ENCODE measurements at regions not wholly inside any gene's neighbourhood (a gene's known extent, or its start where the extent isn't known, plus 50 kb on each side); places are given as distances from the start of the nearest gene placed in this dataset.
"Not testable (repeated sequence)": the region's sequence is repeated elsewhere in the genome, so short reads cannot be mapped to it uniquely, and the experiment has no call there.

DNA sequence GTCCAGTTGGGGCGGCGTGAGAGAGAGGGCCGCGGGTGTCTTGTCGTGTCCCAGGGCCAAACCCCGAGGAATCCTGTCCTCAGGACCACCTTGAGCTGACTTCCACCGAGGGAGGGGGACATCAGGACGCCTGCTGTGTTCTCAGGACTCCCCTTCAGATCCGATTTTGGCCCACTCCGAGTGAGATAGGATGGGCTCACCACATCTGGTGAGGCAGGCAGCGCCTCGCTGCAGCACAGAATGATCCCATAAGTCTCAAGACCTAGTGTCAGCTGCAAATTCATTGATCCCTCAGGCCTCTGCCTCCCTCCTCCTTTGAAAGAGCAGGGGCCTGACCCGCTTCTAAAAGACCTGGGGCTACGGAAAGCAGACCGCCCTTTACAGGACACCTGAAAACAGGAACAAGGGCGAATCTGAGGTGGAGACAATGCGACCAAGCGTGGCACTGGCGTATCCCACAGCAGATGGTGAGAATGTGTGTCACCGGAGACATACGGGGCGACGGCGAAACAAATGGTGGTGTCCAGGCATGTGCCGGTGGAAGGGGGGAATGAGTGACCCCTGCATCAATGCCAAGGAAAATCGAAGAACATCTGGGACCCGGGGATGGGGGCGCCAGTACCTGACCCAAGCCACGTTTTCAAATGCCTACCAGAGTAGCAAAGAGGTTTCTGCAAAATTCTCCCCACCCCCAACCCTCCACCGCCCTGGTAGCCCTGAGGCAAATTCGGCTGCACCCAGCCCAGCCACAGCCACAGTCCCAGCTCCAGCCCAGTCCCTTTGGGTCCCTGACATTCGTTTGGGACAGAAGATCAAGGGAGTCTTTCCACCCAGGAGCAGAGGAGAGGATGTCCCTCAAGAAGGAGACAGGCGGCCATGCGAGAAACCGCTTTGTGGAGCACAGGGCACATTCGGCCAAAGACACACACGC lies 162.1 kb upstream of the ZNF337 start:
- H3K9me3 Mint-ChIP-seq (ENCODE audit: low read depth): no peaks in the 10 kb centered on the region
- no peak overlapping the region for H3K27ac Mint-ChIP-seq
- peaks cover 6% of the 10 kb centered on the region for H3K4me1 Mint-ChIP-seq (ENCODE audit: low read depth)
- TF ChIP-seq, protein P1, sequence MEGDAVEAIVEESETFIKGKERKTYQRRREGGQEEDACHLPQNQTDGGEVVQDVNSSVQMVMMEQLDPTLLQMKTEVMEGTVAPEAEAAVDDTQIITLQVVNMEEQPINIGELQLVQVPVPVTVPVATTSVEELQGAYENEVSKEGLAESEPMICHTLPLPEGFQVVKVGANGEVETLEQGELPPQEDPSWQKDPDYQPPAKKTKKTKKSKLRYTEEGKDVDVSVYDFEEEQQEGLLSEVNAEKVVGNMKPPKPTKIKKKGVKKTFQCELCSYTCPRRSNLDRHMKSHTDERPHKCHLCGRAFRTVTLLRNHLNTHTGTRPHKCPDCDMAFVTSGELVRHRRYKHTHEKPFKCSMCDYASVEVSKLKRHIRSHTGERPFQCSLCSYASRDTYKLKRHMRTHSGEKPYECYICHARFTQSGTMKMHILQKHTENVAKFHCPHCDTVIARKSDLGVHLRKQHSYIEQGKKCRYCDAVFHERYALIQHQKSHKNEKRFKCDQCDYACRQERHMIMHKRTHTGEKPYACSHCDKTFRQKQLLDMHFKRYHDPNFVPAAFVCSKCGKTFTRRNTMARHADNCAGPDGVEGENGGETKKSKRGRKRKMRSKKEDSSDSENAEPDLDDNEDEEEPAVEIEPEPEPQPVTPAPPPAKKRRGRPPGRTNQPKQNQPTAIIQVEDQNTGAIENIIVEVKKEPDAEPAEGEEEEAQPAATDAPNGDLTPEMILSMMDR (IDR thresholded peaks at IDR 0.05; ENCODE audit: unreplicated experiment): no peak
- H3K4me3 Mint-ChIP-seq (ENCODE audit: low read depth): no peak overlapping the region
- no peak for DNase-seq (ENCODE audit: low spot score, unreplicated experiment)
- H3K27me3 Mint-ChIP-seq: peaks cover 63% of the 10 kb centered on the region
- no peaks in the 10 kb centered on the region for H3K36me3 Mint-ChIP-seq (ENCODE audit: insufficient read depth)

DNA sequence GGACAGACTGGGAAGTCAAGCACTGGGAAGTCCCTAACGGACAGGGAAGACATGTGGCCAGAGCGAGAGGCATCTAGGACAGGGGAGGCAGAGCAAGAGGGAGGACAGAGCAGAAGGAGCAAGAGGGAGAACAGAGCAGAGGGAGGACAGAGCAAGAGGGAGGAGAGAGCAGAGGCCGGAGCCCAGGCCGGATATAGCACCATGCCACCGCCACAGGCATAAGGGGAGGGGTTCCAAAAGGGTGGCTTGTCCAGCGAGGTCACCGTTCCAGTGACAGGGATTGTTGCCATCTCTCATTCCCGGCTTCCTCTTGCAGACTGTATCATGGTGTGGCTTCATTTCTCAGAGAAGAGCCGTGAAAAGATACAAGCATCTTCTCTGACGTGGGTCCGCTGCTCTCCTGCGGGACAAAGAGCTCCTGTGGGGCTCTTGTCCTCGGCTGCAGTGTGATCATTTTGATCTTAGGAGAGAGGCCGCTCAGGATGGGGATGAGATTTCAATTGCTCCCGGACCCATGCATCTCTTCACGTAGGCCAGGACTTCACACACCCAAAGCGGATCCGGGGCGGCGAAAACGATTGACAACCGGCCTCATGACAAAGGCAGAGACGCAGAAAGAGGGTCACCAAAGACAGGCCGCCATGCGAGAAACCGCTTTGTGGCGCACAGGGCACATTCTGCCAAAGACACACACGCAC lies 160.6 kb upstream of the ZNF337 start:
- H3K27me3 Mint-ChIP-seq: peaks cover 50% of the 10 kb centered on the region
- H3K9me3 Mint-ChIP-seq (ENCODE audit: low read depth); H3K36me3 Mint-ChIP-seq (ENCODE audit: insufficient read depth); H3K4me3 Mint-ChIP-seq (ENCODE audit: low read depth); DNase-seq (ENCODE audit: low spot score, unreplicated experiment); H3K27ac Mint-ChIP-seq; H3K4me1 Mint-ChIP-seq (ENCODE audit: low read depth): not testable (repeated sequence)

DNA sequence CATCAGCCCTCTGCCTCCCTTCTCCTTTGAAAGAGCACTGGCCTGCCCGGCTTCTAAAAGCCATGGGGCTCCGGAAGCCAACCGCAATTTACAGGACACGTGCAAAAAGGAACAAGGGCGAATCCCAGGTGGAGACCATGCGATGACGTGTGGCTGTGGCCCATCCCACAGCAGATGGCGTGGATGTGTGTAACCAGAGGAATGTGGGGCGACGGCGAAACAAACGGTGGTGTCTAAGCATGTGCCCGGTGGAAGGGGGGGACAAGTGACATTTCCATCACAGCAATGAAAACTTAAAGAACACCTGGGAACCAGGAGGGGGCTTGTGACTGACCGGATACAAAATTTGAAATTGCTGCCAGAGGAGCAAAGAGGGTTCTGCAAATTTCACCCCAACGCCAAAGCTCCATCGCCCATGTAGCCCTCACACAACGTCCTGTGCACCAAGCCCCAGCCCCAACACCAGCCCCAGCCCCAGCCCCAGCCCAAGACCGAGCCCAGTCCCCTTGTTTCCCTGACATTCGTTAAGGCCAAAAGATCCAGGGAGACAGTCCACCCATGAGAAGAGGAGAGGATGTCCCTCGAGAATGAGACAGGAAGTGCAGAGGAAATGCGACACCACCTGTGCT lies 159.7 kb upstream of the ZNF337 start:
- H3K27me3 Mint-ChIP-seq: peaks cover 43% of the 10 kb centered on the region

DNA sequence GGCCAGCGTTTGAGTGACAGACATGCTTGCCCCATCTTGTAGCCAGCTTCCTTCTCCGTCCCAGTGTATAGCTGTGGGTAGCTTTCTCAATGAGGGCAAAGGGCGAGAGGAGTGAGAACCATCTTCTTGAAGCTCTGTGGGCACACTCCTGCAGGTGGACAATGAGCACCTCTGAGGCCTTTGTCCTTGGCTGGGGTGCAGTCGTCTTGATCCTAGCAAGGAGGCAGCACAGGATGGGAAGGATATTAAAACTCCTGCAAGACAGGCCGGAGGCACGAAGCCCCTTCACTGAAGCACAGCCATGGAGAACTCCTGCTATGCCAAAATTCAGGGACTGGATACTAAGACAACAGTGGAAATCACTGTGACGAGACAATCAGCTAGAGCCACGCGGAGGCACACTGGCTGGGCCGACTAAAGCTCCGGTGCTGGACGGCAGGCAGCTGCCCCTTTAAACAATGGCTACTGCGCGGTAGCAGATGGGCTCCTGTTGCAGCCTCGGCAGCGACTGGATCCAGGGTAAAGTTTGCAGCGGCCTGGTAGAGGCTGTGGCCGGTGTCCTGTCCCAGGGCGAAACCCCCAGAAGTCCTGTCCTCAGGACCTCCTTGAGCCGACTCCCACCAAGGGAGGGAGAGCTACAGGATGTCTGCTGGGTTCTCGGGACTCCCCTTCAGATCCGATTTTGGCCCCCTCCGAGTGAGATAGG lies 159.0 kb upstream of the ZNF337 start:
- DNase-seq (ENCODE audit: low spot score, unreplicated experiment); H3K4me1 Mint-ChIP-seq (ENCODE audit: low read depth); H3K27ac Mint-ChIP-seq; H3K4me3 Mint-ChIP-seq (ENCODE audit: low read depth); H3K9me3 Mint-ChIP-seq (ENCODE audit: low read depth); H3K36me3 Mint-ChIP-seq (ENCODE audit: insufficient read depth): not testable (repeated sequence)
- peaks cover 35% of the 10 kb centered on the region for H3K27me3 Mint-ChIP-seq

More for the DNA sequence above, 159.7 kb upstream of the ZNF337 start:
- Mint-ChIP-seq H3K27ac (no peak overlapping the region), H3K4me1 (ENCODE audit: low read depth) (peaks cover 2% of the 10 kb centered on the region), H3K9me3 (ENCODE audit: low read depth) (peaks cover 3% of the 10 kb centered on the region), H3K36me3 (ENCODE audit: insufficient read depth) (no peaks in the 10 kb centered on the region), H3K4me3 (ENCODE audit: low read depth) (no peak overlapping the region)
- no peak for DNase-seq (ENCODE audit: low spot score, unreplicated experiment)
- TF ChIP-seq, protein P1 (IDR thresholded peaks at IDR 0.05; ENCODE audit: unreplicated experiment): no peak

DNA sequence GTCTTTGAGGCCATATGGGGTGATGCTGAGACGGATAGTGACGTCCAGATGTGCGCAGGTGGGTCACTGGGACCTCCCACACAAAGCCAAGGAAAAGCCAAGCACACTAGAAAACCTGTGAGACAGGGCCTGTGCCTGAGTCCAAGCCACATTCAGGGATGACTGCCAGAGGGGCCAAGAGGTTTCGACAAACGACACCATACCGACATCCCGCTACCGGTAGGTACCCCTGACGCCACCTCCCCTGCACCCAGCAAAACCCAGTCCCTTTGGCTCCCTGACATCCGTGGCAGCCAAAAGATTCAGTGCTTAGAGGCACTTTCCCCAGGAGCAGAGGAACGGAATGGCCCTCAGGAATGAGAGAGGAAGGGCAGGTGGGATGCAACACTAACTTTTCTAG lies 158.0 kb upstream of the ZNF337 start:
- H3K4me1 Mint-ChIP-seq (ENCODE audit: low read depth); DNase-seq (ENCODE audit: low spot score, unreplicated experiment); H3K9me3 Mint-ChIP-seq (ENCODE audit: low read depth); H3K27ac Mint-ChIP-seq; H3K36me3 Mint-ChIP-seq (ENCODE audit: insufficient read depth); H3K4me3 Mint-ChIP-seq (ENCODE audit: low read depth): not testable (repeated sequence)
- H3K27me3 Mint-ChIP-seq: peaks cover 27% of the 10 kb centered on the region

DNA sequence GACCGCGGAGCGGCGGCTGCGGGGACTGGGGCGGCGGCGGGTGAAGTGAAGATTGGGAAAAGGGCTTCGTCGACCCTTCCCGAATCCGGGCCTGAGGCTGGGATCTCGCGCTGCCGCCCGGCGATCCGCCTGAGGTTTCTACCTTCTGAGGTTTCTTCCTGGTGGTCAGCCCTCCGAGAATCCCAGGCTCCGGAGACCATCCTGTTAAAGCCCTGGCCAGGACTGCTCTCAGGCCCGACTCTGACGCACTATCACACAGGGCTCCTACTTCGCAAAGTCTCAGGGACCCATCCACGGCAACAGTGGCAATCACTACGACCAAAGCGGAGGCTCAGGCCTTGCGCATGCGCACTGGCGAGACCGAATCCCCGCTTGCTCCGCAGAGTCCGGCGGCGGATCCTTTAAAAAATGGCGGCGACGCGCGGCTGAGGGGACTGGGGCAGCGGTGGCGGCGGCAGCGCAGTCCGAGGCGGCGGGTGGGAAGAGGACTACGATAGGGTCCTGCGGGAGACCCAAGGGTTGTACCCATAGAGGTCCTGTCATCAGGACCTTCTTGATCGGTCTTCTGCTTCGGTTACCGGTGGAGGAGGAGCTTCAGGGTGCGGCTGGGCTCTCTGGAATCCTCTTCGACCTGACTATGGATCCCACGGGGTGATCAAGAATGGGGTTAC lies 157.2 kb upstream of the ZNF337 start:
- not testable (repeated sequence) for H3K4me1 Mint-ChIP-seq (ENCODE audit: low read depth); H3K4me3 Mint-ChIP-seq (ENCODE audit: low read depth); DNase-seq (ENCODE audit: low spot score, unreplicated experiment); H3K9me3 Mint-ChIP-seq (ENCODE audit: low read depth); H3K36me3 Mint-ChIP-seq (ENCODE audit: insufficient read depth); H3K27ac Mint-ChIP-seq
- peaks cover 20% of the 10 kb centered on the region for H3K27me3 Mint-ChIP-seq

DNA sequence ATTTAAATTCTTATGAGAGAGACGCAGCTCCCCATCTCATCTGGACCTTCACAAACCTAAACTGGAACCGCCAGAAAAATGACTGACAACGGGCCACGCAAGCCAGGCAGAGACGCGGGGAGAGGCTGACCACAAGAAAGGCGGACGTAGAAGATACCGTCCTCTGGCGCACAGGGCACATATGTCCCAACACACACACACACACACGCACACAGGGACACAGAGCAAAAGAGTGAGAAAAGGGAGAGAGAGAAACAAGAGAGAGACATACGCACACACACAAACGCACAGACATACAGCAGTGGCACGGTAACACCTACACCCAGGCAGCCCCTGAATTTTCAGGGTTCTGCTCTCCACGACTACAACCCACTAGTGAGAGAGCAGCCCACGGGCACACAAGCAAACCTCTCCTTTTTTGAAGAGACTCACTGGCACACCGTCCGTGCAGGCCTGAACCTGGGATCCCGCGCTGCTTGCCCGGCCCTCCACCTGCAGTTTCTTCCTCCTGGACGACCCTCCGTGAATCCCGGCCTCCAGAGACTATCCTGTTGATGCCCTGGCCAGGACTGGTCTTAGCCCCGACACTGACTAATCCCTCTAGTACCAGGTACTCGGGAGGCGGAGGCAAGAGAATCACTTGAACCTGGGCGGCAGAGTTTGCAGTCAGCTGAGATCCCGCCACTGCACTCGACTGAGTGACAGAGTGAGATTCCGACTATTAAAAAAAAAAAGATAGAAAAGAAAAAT lies 156.5 kb upstream of the ZNF337 start:
- H3K36me3 Mint-ChIP-seq (ENCODE audit: insufficient read depth); H3K4me3 Mint-ChIP-seq (ENCODE audit: low read depth); DNase-seq (ENCODE audit: low spot score, unreplicated experiment); H3K4me1 Mint-ChIP-seq (ENCODE audit: low read depth); H3K9me3 Mint-ChIP-seq (ENCODE audit: low read depth): not testable (repeated sequence)
- peak overlapping the region; percentile 46 for H3K27ac Mint-ChIP-seq
- H3K27me3 Mint-ChIP-seq: peaks cover 16% of the 10 kb centered on the region

DNA sequence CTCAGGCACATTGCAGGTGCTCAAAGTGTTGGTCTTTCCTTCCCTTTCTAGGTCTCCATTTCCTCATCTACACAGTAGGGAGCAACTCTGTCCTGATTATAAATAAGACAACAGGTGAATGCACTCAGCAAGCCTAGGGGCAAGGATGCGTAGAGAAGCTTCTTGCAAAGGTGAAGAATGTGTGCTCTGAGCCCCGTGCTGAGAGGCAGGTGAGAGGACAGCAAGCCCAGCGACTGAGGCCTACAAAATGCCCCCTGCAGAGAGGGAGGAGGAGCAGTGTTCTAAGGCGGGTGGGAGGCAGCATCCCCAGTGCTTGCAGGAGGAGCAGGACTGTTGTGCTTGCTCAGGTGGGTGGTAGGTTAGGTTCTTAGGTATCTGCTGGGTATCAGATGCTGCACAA lies 153.5 kb upstream of the ZNF337 start:
- not testable (repeated sequence) for H3K36me3 Mint-ChIP-seq (ENCODE audit: insufficient read depth)

More for the DNA sequence above, 153.5 kb upstream of the ZNF337 start:
- H3K9me3 Mint-ChIP-seq (ENCODE audit: low read depth); H3K4me3 Mint-ChIP-seq (ENCODE audit: low read depth); H3K4me1 Mint-ChIP-seq (ENCODE audit: low read depth); H3K27me3 Mint-ChIP-seq; DNase-seq (ENCODE audit: low spot score, unreplicated experiment); H3K27ac Mint-ChIP-seq: not testable (repeated sequence)
